Dermis microvascular lymphatic vessel endothelial cell (primary cell): ENCODE measurements at regions not wholly inside any gene's neighbourhood (a gene's known extent, or its start where the extent isn't known, plus 50 kb on each side); places are given as distances from the start of the nearest gene placed in this dataset.
"Not testable (repeated sequence)": the region's sequence is repeated elsewhere in the genome, so short reads cannot be mapped to it uniquely, and the experiment has no call there.

Experiments used
- DNase-seq, 2 donors: peaks; one replicate each; pipeline versions ENCODE4 v3.0.0 to v3.0.0-alpha.2; 2010; ENCODE audit warnings: low read depth in 2 of 2

DNA sequence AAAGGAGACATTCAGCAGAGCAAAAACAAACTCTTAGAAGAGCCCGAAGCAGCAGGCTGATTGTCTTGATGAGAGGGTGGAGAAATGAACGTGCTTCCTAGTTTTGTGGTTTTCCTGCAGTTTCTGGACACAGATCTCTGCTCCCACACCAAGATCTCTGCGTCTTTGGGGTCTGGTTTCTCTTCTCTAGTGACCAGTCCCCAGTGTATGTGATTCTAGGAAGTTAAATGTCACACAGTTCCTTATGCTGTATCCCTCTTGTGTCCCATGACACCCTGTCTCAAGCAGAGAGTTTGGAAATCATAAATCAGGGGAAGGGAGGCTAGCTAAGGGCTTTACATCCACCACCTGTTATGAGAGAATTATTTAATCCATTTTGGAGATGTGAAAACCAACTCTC, 55.4 kb upstream of the KLF14 start:
- no peak for DNase-seq

DNA sequence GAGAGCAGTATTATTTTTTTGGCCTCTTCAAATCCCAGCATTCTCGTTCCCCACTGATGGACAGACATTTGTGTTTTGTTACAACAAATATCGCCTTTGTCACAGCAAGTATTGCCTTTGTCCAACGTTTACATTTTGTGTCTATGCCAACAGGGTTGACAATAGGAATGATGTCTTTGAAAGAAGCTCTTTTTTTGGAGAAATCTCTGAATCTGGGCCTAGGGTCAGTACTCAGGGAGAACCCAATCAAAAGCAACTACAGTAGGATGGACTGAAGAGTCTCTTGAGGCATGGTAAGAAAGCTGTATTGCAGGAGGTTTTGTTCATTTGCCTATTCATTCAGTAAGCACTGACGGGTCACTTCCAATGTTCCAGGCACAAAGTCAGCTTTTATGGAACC, 57.7 kb upstream of the KLF14 start:
- DNase-seq = no peak

DNA sequence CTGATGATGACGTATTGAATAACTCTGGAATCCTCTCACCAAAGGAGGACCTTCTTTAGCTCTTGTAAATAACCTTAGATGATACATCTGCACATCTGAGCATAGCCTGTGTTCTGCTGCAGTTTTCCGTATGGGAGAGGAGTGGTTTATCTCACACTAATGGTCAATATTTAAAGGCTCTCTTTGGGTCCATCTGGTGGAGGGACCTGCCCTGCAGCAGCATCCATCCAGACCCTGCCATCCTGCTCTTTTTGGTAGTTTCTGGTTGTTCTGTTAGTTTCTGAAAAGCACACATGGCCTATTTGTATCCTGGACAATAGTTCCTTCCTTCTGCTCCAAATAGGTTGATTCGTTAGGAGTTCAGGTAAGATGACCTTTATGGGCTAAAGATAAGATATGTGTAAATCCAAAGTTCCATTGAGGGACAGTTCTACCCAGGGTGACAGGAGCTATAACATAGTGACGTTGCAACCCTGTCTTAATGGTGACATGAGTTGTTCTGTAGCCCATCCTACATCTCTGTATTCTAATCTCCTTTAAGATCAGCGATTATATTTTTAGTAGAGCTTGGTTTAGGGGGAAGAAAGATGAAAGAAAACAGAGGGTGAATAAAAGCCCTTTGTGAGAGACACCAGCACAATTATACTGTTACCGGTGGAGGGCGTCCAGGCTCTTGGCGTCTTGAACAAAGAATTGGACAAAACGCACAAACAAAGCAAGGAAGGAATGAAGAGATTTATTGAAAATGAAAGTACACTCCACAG, 60.0 kb upstream of the KLF14 start:
- DNase-seq = peak in 1 of 2 donors; percentile 32

DNA sequence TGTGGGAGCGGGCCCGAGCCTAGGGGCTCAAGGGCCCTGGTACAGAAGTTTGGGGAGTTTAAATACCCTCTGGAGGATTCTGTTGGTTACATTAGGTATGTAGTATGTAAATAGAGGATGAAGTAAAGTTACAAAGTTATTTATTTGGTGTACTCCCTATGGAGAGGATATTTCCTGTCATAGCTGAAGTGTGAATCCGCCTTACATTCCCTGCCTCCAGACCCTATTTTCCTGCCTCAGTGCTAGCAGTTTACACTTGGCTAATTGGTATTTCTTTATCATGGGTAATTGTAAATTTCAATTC, 60.6 kb upstream of the KLF14 start:
- no peak for DNase-seq

DNA sequence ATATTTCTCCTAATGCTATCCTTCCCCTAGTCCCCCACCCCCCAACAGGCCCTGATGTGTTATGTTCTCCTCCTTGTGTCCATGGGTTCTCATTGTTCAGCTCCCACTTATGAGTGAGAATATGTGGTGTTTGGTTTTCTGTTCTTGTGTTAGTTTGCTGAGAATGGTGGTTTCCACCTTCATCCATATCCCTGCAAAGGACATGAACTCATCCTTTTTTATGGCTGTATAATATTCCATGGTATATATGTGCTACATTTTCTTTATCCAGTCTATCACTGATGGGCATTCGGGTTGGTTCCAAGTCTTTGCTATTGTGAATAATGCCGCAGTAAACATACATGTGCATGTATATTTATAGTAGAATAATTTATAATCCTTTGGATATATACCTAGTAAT, 62.4 kb upstream of the KLF14 start:
- DNase-seq = not testable (repeated sequence)

GRCh38 chr7:130803127-130803526, 69.1 kb upstream of the KLF14 start:
- no peak for DNase-seq

DNA sequence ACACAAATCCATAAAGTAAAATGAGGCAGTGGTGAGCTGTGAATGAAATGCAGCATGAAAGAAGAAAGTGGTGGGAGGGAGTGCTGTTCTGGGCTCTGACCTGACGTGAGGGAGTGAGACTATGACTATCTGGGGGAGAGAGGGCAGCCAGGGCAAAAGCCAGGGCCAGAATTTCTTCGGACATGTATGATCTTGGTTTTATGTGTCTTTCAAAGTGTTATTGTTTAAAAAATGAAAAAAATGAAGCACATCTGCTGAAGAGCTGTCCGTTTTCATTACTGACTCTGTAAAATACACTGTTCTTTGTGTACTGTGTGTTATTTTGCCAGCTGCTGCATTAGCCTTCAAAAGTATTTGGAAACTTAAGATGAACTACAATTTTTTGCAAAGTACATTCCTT, 70.2 kb upstream of the KLF14 start:
- no peak for DNase-seq

DNA sequence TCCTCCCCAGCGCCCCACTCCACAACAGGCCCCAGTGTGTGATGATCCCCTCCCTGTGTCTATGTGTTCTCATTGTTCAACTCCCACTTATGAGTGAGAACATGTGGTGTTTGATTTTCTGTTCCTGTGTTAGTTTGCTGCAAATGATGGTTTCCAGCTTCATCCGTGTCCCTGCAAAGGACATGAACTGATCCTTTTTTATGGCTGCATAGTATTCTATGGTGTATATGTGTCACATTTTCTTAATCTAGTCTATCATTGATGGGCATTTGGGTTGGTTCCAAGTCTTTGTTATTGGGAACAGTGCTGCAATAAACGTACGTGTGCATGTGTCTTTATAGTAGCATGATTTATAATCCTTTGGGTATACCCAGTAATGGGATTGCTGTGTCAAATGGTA, 78.8 kb upstream of the KLF14 start:
- DNase-seq = not testable (repeated sequence)

- peak in 1 of 2 donors; percentile 44 for DNase-seq
Measured at GRCh38 chr7:130814778-130815335, 80.8 kb upstream of the KLF14 start.

DNA sequence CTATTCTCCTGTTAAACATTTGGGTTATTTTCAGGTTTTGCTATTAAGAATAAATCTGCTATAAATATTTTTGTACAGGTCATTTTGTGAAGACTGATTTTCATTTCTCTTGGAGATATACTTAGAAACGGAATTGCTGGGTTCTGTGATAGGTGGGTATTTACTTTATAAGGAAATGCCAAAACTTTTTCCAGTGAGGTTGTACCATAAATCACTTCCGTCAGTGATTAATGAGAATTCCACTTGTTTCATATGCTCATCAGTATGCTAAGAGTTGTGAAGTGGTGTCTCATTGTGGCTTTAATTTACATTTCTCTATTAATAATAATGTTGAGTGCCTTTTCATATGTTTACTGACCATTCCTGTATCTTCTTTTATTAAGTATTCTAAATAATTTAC, 84.0 kb upstream of the KLF14 start:
- peak; percentile 35 to 39 for DNase-seq

GRCh38 chr7:130821864-130822263, 87.9 kb upstream of the KLF14 start:
- DNase-seq = no peak

DNA sequence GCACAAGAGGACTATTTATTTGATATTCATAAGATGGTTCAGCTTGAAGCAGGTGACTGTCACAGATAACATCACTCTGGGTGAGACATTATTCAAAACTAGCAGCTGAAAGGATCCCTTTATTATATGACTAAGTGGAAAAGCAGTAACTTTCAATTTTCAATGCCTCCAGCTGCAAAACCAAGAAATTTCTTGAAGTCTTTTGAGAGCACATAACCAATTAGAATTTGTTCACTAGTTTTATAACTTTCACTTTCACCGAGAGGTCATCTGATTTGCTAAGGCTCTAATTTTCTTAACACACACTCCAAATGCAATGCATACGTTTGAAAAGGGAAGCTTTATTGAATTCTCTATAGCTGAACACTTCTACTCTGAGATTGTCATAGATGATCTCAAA, 88.6 kb upstream of the KLF14 start:
- no peak for DNase-seq

- no peak for DNase-seq
Measured at GRCh38 chr7:130823060-130823459, 89.1 kb upstream of the KLF14 start.

GRCh38 chr7:130825819-130826218, 91.8 kb upstream of the KLF14 start:
- no peak for DNase-seq

GRCh38 chr7:130829415-130829814, 95.4 kb upstream of the KLF14 start:
- DNase-seq = no peak

DNA sequence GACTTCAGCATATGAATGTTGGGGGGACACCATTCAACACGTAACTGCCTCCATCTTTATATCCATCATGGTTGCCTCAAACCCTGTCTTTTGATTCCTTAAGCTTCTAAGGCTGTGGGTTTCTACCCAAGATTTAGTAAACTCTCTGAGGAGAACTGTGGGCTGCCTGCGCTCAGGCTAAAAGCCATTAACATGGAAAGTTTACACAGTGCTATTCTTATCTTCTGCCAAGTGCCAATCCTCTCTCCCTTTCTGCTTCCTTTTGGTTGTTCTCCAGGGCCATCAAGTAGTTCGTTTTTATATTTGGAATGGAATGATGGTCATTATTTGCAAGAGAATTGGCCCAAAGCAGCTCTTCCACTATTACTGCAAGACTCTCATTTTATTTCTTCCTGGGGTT, 97.3 kb upstream of the KLF14 start:
- no peak for DNase-seq

DNA sequence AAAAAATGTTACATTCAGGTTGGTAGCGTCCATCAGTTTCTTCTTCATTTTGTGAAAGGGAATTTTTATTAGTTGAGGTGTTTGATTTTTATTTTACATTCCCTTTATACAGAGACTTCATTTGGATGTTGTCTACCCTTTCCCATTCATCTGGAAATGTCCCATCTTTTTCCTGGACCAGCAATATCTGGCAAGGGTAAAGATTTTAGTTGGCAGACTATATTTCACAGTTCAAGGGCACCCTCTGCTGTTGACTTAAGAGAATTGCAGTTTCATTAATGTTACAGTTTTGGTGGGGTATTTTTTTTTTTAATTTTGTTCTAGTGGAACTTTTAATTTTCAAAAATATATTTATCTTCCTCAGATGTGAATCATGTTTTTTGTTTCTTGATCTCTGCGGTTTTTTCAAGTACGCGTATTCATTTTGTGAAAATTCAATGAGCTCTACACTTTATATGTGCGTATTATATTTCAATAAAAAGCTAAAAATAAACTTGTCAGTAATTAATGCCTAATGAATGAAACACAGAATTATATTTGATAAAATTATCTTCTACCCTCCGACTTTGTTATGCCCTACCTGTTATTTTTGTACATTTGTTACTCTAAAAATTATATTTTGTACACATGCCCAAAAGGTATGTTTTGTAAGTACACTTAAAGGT, 97.9 kb upstream of the KLF14 start:
- peak; percentile 51 to 63 for DNase-seq

GRCh38 chr7:130838738-130839137, 104.7 kb upstream of the KLF14 start:
- peak in 1 of 2 donors; percentile 52 for DNase-seq

- no peak for DNase-seq
Measured at GRCh38 chr7:130840599-130840998, 106.6 kb upstream of the KLF14 start.

GRCh38 chr7:130841416-130841815, 107.4 kb upstream of the KLF14 start:
- no peak for DNase-seq

GRCh38 chr7:130843703-130844102, 109.7 kb upstream of the KLF14 start:
- DNase-seq = no peak

DNA sequence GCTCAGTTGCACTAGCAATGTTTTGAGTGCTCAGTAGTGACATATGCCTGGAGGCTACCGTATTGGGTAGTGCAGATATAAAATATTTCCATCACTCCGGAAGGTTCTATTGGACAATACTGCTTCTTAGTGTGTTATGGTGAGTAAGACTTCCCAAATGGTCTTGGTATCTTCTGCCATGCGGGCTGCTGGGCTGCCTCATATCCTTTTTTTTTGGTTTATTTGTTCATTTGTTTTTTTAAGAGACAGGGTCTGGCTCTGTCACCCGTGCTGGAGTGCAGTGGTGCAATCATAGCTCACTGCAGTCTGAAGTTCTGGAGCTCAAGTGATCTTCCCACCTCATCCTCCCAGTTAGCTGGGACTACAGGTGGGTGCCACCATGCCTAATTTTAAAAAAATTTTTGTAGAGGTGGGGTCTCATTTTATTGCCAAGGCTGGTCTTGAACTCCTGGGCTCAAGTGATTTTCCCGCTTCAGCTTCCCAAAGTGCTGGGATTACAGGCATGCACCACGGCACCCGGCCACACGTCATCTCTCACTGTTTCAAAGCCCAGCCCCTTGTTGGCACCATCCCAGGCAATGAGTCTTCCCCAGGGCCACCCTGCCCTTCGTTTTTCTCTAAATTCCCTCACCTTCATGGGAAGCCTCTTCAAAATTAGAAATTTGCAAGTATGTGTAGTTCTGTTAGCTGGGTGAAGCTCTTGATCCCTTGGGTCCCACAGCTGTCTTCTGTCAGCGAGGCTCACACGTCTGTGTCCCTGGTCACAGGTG, 111.0 kb upstream of the KLF14 start:
- DNase-seq = peak in 1 of 2 donors; percentile 50
